Muscle layer of duodenum (tissue), 2 donors: ENCODE measurements at regions not wholly inside any gene's neighbourhood (a gene's known extent, or its start where the extent isn't known, plus 50 kb on each side); places are given as distances from the start of the nearest gene placed in this dataset.

Experiments used
- H3K27ac ChIP-seq: one replicate; pipeline ENCODE4 v1.7.0; 2013; ENCODE audit warnings: mild to moderate bottlenecking, low read length
- H3K27me3 ChIP-seq: one replicate; pipeline ENCODE4 v1.7.0; 2013; ENCODE audit warnings: low read depth, mild to moderate bottlenecking, control low read depth, low read length
- H3K36me3 ChIP-seq, 2 donors: one replicate each; pipeline ENCODE4 v1.7.0; 2013; ENCODE audit warnings: low read length in 2 of 2, control low read depth in 1 of 2, mild to moderate bottlenecking in 1 of 2; ENCODE audit not compliant: insufficient read depth in 2 of 2, control insufficient read depth in 1 of 2
- H3K4me1 ChIP-seq, 2 donors: one replicate each; pipeline ENCODE4 v1.7.0; 2013; ENCODE audit warnings: low read length in 2 of 2, mild to moderate bottlenecking in 2 of 2, control low read depth in 1 of 2, moderate library complexity in 1 of 2; ENCODE audit not compliant: insufficient read depth in 2 of 2, control insufficient read depth in 1 of 2
- H3K4me3 ChIP-seq, 2 donors: one replicate each; pipeline ENCODE4 v1.7.0; 2013; ENCODE audit warnings: low read length in 2 of 2, low read depth in 1 of 2, mild to moderate bottlenecking in 1 of 2
- H3K9me3 ChIP-seq, 2 donors: one replicate each; pipeline ENCODE4 v1.7.0; 2013; ENCODE audit warnings: low read length in 2 of 2, control low read depth in 1 of 2, mild to moderate bottlenecking in 1 of 2; ENCODE audit not compliant: control insufficient read depth in 1 of 2
- donor health status: healthy.

GRCh38 chr3:98982351-98982750, 80.9 kb upstream of the DCBLD2 start:
- H3K4me3 ChIP-seq = no peak overlapping the region
- no peaks in the 10 kb centered on the region for H3K27me3 ChIP-seq
- no peaks in the 10 kb centered on the region for H3K9me3 ChIP-seq
- H3K36me3 ChIP-seq = no peaks in the 10 kb centered on the region
- no peaks in the 10 kb centered on the region for H3K4me1 ChIP-seq
- H3K27ac ChIP-seq = no peak overlapping the region

- Histone ChIP-seq H3K4me3 (no peak overlapping the region), H3K27me3 (no peaks in the 10 kb centered on the region), H3K27ac (no peak overlapping the region), H3K4me1 (no peaks in the 10 kb centered on the region), H3K9me3 (no peaks in the 10 kb centered on the region), H3K36me3 (no peaks in the 10 kb centered on the region)
Observed at GRCh38 chr3:98980915-98981596, 79.6 kb upstream of the DCBLD2 start.

GRCh38 chr3:98979296-98979695, 77.8 kb upstream of the DCBLD2 start:
- Histone ChIP-seq H3K9me3 (no peaks in the 10 kb centered on the region), H3K4me1 (no peaks in the 10 kb centered on the region), H3K27me3 (no peaks in the 10 kb centered on the region), H3K27ac (no peak overlapping the region), H3K4me3 (no peak overlapping the region), H3K36me3 (no peaks in the 10 kb centered on the region)

GRCh38 chr3:98978068-98978811, 76.7 kb upstream of the DCBLD2 start:
- H3K27me3 ChIP-seq = no peaks in the 10 kb centered on the region
- H3K36me3 ChIP-seq = no peaks in the 10 kb centered on the region
- H3K9me3 ChIP-seq = no peaks in the 10 kb centered on the region
- no peaks in the 10 kb centered on the region for H3K4me1 ChIP-seq
- H3K27ac ChIP-seq = no peak overlapping the region
- no peak overlapping the region for H3K4me3 ChIP-seq

GRCh38 chr3:98977520-98977919, 76.0 kb upstream of the DCBLD2 start:
- Histone ChIP-seq H3K4me3 (no peak overlapping the region), H3K27ac (no peak overlapping the region), H3K27me3 (no peaks in the 10 kb centered on the region)

GRCh38 chr3:98974442-98974841, 72.9 kb upstream of the DCBLD2 start:
- Histone ChIP-seq H3K9me3 (no peaks in the 10 kb centered on the region), H3K4me3 (no peak overlapping the region), H3K36me3 (no peaks in the 10 kb centered on the region), H3K4me1 (no peaks in the 10 kb centered on the region), H3K27me3 (no peaks in the 10 kb centered on the region), H3K27ac (no peak overlapping the region)

More at GRCh38 chr3:98977520-98977919, 76.0 kb upstream of the DCBLD2 start:
- H3K36me3 ChIP-seq = no peaks in the 10 kb centered on the region
- no peaks in the 10 kb centered on the region for H3K4me1 ChIP-seq
- H3K9me3 ChIP-seq = no peaks in the 10 kb centered on the region

- H3K9me3 ChIP-seq = no peaks in the 10 kb centered on the region
- H3K27me3 ChIP-seq = no peaks in the 10 kb centered on the region
- no peaks in the 10 kb centered on the region for H3K4me1 ChIP-seq
- no peak overlapping the region for H3K27ac ChIP-seq
- H3K4me3 ChIP-seq = no peak overlapping the region
- no peaks in the 10 kb centered on the region for H3K36me3 ChIP-seq
Observed at GRCh38 chr3:98972720-98973119, 71.2 kb upstream of the DCBLD2 start.

- H3K27me3 ChIP-seq = no peaks in the 10 kb centered on the region
- H3K27ac ChIP-seq = no peak overlapping the region
- H3K4me1 ChIP-seq = no peaks in the 10 kb centered on the region
- H3K4me3 ChIP-seq = no peak overlapping the region
- H3K36me3 ChIP-seq = no peaks in the 10 kb centered on the region
- no peaks in the 10 kb centered on the region for H3K9me3 ChIP-seq
Observed at GRCh38 chr3:98972155-98972554, 70.7 kb upstream of the DCBLD2 start.

- Histone ChIP-seq H3K27me3 (no peaks in the 10 kb centered on the region), H3K9me3 (no peaks in the 10 kb centered on the region)
Observed at GRCh38 chr3:98971169-98971681, 69.7 kb upstream of the DCBLD2 start.

GRCh38 chr3:98969295-98969694, 67.8 kb upstream of the DCBLD2 start:
- no peaks in the 10 kb centered on the region for H3K4me1 ChIP-seq
- no peak overlapping the region for H3K27ac ChIP-seq
- H3K9me3 ChIP-seq = no peaks in the 10 kb centered on the region
- H3K36me3 ChIP-seq = no peaks in the 10 kb centered on the region
- no peaks in the 10 kb centered on the region for H3K27me3 ChIP-seq
- H3K4me3 ChIP-seq = no peak overlapping the region

More at GRCh38 chr3:98971169-98971681, 69.7 kb upstream of the DCBLD2 start:
- Histone ChIP-seq H3K4me1 (no peaks in the 10 kb centered on the region), H3K27ac (no peak overlapping the region), H3K36me3 (no peaks in the 10 kb centered on the region), H3K4me3 (no peak overlapping the region)

GRCh38 chr3:98968824-98969223, 67.3 kb upstream of the DCBLD2 start:
- no peaks in the 10 kb centered on the region for H3K36me3 ChIP-seq
- H3K4me1 ChIP-seq = no peaks in the 10 kb centered on the region
- H3K27me3 ChIP-seq = no peaks in the 10 kb centered on the region
- H3K4me3 ChIP-seq = no peak overlapping the region
- H3K9me3 ChIP-seq = no peaks in the 10 kb centered on the region
- H3K27ac ChIP-seq = no peak overlapping the region
